HG03280 (cell line): ENCODE measurements at regions not wholly inside any gene's neighbourhood (a gene's known extent, or its start where the extent isn't known, plus 50 kb on each side); places are given as distances from the start of the nearest gene placed in this dataset.

Experiments used
- ATAC-seq: cut with Tn5 transposase; IDR thresholded peaks from one replicate; pipeline ENCODE4 v1.9.1; 2021; ENCODE audit warnings: mild to moderate bottlenecking, moderate library complexity; ENCODE audit not compliant: unreplicated experiment

DNA sequence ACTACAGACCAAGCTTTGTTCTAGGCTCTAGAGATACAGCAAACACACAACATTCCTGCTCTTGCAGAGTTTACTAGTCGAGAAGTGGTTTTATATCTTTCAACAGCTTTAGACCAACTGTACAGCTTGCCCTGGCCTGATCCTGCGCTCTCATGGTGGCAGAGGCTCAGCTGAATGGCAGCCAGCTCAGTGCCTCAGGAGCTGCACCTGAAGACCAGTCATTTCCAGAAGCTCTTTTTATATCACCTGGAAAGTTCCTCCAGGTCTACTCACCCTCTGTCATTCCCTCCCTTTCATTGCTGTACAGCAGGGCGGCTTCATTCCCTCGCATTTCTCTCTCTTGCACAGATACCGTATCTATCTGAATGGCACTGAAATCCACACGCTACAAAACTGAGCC lies 319.8 kb downstream of the GATA3 start:
- ATAC-seq = no peak

DNA sequence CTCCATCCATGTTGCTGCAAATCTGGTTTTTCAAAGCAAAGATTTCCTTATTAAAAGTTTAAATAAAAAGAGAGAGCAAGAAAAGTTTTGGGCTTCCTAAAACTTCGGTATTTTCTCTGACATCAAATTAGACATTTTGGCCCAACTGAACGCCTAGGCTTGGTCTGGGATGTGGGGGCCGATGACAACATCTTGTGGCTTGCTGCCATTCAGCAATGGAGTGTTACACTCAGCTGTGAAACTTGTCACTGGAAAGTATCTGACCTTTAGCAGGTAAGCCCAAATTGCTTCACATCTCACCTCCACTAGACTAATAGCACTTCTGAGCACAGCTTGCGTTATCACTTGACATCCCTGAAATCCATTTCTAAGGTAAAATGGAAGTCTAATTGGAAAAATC lies 320.6 kb downstream of the GATA3 start:
- ATAC-seq = no peak

DNA sequence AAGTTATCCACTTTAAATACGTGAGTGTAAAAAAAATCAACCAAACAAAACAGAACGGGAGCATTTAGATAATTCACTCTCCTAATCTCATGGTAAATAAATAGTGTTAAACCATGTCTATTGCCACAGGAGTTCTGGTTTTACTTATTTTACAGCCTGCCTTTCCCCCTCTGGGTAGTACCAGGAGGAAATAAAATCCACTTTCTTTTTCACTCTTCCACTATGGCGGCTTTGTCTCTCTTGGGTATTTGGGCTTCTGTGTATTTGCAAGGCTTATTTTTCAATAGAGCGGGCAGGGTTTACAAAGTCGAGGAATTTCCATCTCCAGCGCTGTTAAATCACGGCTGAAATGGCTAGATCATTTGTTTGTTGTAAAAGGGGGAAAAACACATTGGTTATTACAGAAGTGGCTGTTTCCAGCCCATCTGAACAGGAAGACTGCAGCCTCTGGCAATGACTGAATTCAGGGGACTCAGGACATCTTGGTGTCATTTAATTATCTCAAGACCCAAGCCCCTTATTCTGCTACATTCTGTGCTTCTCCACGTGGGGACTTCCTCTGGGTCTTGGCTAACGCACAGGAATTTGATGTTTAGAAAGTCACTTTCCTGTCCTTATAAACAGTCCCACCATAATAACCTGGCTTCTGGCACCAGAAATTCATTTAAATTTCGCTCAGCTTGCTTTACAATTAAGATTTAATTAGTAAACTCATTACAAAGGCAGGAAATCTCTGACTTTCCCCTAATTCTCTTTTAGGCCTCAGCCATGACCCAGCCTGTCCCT lies 323.9 kb downstream of the GATA3 start:
- ATAC-seq = no peak

DNA sequence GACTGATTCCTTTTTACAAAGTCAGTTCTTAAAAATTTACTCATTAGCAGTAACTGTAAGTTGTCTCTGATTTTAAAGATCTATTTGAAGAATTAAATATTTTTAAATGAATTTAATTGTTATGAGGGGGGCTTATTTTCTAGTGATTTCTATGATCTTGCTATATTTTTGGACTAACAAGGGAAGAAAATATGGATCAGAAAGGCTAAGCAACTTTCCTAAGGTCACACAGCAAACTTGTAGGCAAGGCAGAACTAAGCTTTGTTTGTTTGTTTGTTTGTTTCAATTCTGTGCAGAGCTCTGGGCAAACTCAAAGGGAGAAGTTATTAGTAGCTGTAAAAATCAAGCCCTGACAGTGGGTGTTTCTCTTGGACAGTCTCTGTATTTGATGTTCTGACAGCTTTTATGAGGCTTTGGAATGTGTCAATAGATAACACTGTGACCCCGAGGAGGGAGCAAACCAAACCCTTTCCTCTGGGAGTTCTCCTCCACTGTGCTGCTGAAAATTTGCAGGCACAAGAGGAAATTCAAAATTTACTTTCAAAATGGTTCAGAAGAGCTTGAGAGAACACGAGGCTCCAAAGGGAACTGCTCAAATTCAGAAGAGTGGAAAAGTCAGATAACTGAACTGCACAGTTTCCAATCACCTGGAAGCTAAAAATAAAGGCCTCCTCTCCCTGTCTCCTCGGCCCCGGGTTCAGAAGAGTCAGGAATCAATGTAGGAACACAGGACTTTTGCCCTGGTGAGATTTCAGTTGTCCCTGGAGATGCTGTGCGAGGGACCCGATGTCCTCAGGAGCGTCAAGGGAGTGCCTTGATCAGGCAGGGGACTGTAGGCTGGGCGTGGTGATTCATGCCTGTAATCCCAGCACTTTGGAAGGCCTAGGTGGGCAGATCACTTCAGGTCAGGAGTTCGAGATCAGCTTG lies 325.7 kb downstream of the GATA3 start:
- ATAC-seq = no peak

DNA sequence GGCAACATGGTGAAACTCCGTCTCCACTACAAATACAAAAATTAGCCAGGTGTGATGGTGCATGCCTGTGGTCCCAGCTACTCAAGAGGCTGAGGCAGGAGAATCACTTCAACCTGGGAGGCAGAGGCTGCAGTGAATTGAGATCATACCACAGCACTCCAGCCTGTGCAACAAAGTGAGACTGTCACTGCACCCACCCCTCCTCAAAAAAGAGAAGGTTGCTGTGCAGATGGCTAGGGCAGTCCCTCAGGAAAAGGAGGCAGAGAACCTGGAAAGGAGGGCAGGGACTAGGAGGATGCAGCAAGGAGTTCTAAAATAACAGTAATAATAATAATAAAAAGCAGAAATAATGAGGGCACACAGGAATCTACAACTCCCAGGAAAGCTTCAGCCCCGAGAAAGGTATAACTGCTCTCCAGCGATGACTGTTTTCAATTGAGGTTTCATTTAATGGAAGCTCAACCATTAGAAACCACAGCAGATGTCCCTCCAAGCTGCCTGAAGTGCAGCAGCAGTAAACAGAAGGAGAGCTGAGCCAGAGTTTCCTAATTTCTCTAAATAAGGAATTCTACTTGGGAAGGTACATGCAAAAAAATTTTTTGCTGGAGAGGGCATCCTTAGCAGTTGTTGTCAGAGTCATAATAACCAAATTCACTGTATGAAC lies 326.5 kb downstream of the GATA3 start:
- no peak for ATAC-seq

DNA sequence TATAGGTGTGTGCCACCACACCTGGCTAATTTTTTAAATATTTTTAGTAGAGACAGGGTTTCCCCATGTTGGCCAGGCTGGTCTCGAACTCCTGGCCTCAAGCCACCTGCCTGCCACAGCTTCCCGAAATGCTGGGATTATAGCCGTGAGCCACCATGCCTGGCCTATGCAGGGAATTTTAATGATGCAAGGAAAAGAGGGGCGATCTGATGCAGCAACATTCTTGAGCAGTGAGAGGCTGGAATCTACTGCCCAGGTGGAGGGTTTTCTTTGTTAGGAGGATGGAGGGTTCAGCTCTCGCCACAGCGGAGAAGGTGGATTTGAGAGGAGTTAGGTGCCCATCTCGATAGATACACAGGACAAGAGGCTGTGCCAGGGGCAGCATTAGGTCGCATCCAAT lies 332.3 kb downstream of the GATA3 start:
- ATAC-seq = no peak

DNA sequence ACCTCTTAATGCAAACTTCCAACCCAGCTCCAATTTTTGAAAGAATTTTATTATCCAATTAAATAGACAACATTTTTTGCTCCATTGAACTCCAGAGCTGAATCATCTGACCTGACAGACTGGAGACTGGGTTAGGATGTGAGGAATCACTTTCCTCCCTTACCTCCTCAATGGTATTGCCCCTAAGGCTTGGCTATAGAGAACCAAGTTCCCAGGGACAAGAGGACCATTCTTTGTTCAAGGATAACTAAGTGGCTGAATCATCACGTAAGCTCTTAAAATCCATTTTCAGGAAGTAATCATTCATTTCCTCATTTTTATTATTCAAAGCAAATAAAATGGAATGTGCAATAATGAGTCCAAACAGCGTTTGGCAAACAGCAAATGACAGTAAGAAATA lies 335.1 kb downstream of the GATA3 start:
- no peak for ATAC-seq

DNA sequence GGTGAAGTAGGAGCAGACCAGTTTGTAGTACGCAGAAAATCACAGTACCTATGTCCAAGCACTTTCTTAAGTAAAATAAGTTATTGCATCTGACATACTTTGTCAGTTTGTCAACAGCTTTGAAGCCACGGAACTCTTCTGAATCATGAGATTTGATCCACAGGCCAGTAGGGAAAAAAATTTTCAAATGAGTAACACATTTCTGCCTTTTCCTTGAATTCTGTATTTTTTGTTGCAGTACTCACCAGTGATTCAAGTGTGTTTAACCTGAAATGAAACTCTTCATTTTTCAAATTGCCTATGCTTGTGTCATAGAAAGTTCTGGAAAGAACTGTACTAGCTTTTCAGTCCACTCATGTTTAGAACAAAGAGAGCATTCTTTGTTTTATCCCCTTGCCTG lies 337.7 kb downstream of the GATA3 start:
- ATAC-seq = no peak

DNA sequence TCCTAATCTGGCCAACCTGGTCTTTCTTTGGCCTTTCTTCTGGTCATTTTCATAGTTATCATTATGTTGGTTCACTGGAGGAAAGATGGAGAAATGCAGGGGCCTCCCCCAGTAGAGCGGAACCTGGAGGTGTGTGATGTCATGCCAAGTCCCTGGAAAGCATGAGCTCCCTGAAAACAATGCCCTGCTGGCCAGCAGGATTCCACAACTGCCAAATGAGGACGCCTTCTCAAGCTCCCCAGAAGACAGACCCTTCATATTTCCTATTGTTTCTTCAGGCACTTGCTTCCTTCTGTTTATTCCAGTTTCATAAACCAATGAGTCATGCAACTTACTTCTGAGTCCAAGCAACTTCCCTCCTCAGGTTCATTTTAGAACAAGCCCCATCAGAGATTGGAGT lies 339.0 kb downstream of the GATA3 start:
- ATAC-seq = no peak

DNA sequence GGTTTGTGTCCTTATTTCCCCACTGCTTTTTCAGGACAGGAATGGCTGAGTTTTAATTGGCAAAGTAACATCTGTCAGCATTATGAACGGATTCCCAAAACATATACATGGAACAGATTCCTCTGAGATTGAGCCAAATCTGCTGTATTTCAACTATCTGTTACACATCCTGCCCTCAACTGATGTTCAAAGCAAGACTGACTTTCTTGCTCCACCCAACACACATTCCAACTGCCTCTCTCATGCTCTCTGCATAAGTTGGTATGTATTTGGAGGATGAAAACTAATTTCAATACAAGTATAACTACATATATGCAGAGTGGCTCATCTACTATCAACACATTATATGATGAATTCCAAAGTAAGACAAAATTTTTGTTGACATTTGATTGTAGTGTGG lies 342.2 kb downstream of the GATA3 start:
- ATAC-seq = no peak

DNA sequence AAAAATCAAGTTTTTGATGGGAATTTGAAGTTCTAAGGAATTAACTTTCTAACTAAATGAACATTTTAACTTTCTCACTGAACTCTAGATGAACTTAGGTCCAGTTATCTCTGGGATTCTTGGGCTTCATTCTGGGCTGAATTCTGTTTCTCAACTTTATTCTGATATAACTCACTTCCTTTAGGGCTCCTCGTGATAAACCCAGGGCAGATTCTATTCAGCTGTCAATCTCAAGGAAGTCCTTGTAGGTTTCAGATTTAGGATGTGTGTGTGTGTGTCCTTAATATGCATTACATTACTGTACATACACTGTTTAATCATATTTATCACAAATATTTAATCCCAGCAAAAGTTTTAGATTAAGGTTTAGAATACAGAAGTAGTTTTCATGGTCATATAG lies 344.3 kb downstream of the GATA3 start:
- ATAC-seq = no peak

DNA sequence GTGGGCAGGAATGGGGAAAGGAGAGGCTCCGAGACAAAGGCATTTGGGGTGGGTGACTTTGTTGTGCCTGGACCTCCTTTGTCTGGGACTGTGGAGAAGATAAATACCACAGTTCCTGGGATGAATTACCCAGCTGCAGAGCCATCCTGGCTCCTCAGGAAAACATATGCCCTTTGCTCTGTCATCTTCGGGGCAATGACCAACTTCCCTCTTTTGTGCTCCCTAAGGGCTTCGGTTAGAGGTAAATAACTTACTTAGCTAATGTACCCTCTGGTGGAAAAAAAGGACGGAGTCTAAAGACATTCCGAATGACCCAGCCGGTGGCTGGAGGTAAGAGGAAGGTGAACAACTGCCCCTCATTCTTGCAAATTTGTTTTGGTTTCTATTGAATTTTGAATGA lies 345.7 kb downstream of the GATA3 start:
- ATAC-seq = no peak

DNA sequence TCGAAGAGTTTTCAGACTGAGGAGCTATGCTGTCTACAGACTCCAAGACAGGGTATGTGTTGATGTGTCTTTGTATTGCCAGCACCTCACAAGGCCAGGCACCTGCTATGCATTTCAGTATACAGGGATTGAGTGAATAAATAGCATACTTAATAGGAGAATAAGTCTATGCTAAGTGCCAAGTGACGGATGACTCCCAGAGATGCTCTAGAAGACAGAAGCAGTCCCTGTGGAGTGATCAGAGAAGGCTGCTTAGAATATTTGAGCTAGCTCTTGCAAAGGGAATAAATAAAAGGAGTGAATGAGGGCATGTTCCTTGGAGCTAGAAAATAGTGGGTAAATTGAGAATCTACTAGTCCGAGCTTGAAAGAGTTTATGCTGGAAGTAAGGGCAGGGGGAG lies 346.4 kb downstream of the GATA3 start:
- ATAC-seq = no peak

DNA sequence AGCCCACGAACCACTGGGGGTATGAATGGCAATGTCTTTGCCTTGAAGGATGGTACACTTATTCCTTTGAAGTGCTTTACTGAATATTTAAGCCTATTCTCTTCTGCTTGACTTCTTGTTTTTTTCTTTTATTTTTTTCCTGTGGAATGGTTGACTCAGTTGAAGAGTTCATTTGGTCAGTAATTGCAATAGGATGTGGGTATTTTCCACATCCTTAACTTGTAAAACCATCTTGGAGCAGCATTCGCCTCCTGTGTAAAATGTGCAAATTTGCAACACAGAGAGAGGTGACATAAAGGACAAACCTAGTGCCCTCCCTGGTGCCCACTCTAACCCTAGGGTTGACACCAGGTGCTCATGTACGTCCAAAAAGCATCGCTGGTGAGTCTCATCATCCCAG lies 347.0 kb downstream of the GATA3 start:
- no peak for ATAC-seq

DNA sequence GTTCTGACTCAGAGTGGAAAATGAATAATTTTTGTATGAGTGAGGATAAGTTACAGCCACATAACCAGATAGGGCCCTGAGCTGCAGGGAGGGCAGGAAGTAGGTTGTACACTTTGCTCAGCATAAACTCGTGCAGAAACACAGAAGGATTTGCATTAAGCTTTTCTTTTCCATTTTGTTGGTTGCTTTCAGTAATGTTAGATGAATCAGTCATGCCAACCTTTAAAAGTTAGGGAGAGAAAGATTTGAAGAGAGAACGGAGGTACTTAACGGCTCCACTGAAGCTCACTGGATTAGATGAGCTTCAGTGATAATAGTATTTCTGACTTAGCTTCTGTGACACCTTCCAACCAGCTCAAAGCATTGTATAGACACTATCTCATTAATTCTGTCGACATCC lies 348.1 kb downstream of the GATA3 start:
- ATAC-seq = no peak

DNA sequence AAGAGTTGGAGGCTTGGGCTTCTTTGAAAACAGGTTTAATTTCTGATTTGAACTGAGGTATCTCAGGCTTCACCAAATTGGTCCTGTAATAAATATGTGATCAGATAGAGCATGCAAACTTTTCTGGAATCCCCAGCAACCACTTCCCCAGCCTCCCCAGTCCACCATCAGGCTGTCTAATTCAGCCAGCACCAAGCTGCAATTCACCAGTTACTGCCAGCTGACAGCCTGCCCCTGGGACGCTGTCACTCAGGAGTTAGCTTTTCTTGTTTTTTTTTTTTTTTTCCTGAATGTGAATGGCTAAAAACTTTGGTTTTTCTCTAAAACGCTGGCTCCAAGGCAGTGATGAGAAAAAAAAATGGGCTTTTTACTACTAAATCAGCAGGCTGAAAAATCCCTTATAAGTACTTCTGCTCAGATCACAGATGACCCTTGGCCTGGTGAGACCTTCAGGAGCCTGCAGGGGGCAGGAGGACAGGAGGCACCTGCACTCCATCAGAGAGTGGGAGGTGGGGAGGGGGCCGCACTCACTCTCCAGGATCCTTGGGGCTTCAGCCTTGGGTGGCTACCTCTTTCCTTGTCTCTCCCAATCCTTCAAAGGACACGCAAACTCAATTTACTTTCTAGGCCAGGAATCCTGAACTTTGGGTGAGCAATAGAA lies 349.4 kb downstream of the GATA3 start:
- no peak for ATAC-seq

DNA sequence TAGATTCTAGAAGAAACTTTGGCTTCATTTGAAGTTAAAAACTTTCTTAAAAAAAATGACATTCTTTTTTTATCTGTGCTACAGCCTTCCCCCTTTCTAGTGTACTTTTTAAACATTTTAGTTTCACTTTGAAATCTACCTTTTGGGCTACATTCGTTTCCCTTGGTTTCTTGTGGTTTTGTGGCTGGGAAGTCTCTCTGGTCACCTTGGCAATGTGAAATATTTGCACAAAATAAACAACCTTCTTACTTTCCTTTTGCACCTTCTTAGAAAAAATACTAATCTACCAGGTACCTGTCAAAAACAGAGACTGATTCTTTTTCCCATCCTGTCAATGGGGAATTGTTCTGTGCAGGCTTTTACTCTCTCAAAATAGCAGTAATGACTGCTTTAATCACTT lies 350.2 kb downstream of the GATA3 start:
- peak; percentile 64 for ATAC-seq

DNA sequence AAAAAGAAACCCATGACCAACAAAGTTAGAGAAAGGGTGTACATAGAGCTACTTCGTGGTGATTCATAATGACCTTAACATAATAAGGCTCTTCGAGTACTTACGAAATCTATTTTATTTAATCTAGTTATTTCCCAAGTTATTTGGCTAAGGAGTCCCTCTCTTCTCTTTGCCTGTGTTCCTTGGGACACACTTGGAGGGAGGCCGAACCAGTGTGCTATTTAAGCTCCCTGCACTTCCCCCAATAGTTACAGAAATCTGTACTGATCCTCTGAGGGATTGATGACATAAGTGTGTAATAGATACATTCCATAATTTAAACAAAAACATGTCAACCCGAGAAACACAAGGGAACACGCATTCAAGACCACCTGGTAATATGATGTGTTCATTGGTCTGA lies 351.1 kb downstream of the GATA3 start:
- no peak for ATAC-seq

DNA sequence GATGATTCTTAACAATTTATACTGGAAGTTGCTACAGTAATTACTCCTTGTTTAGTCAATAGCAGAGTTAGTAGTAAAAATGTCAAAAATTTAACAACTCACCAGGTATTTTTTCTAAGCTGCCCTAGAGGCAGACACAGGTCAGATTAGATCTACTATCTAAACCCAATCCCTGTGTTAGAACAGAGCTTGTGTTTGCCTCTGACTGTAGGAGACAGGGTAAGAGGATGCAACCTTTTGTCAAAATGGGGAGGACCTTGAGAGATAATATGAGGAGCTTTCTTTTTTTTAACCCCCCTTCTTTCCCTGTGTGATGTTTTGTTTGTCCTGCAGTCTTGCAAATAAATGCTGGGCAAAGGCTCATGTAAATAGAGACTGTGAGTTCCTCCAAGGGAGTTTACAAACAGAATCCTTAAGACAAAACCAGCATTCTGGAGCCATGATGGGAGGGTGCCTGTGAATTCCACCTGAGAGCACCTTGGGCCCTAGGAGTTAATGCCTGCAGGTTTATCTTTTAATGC lies 353.1 kb downstream of the GATA3 start:
- no peak for ATAC-seq

DNA sequence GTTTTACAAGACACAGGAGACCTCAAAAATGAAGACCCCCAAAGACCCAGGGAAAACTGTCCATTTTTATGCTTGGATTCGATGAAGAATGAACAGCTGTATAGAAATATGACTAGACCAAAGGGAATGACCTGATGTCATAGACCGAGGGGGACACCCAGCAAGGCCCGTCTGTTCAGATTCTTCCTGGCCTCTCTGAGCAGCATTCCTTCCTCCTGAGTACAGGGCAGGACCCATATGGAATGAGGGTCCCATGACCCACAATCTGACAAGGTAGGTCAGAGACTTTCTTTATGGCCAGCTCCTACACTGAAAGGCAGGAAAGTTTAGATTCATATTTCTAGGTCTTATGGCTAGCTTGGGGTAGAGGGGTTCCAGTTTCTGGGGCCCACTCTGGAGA lies 356.0 kb downstream of the GATA3 start:
- ATAC-seq = no peak

DNA sequence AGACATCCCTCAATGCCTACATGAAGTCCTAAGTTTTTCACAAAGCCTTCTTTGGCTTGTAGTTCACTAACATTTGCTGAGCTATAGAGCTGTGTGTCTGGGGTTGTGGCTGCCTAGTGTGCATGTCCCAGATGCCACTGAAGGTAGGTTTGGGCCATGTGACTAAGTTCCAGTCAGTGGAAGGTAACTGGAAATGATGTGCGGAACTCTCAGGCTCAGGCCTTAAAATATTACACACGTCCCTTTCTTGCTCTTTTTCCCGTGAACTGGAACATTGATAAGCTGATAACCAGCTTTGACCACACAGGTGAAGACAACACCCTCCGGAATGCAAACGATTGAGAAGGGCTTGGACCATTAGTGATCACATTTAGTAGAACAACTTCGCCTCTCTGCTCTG lies 358.1 kb downstream of the GATA3 start:
- no peak for ATAC-seq
